ENCODE measurements at regions not wholly inside any gene's neighbourhood (a gene's known extent, or its start where the extent isn't known, plus 50 kb on each side); places are given as distances from the start of the nearest gene placed in this dataset.
"Not testable (repeated sequence)": the region's sequence is repeated elsewhere in the genome, so short reads cannot be mapped to it uniquely, and the experiment has no call there.

DNA sequence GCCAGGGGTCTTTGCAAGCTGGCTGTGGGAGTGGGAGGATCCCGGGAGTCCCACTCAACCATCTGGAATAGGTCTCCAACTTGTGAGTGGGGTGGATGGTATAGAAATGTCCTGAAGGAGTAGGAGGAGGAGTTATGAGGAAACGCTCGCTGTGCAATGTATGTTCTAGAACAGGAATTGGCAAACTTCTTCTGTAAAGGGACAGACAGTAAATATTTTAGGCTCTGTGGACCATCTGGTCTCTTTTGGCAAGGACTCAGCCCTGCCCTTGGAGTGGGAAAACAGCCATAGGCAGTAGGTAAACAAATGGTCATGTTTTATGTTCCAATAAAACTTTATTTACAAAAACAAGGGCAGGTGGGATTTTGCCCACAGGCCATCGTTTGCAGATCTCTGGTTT lies 149.2 kb downstream of the NPIPB5 start:
- no peak for DNase-seq

DNA sequence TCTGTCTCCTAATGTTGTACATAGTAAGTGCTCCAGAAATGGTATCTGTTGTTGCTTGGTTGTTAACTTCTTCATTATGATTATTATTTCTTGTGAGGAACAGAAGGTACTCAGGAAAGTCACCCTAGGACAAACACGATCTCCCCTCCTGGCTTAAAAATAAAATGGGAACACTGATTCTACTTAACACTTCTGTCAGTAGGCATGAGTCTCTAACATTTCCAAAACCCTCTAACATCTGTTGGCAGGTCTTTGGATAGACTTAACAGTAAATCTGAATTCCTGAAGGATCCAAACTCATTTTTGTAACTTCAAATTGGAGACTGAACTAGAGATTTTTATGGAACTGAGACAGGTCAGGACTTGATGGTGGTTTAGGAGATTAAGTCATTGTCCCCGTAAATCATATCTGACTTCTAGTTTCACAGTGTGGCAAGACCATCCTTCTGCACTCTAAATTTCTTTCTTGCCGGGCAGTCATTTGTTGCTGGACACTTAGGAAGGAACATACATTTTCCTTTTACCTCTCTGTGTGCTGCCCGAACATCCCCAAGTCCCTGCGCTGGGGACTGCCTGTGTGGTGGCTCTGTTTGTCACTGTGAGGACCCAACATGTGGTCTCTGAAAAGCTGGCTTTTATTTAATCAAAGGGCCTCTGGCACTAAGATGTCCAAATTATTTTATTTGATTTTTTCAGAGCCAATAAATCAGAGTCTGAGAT lies 149.9 kb downstream of the NPIPB5 start:
- no peak for DNase-seq

GRCh38 chr16:22661161-22661647 lies 150.5 kb downstream of the NPIPB5 start:
- DNase-seq: no peak

- DNase-seq: not testable (repeated sequence)
These were observed 151.0 kb upstream of the HS3ST2 start for GRCh38 chr16:22662958-22663357.

- no peak for DNase-seq
These were observed 150.4 kb upstream of the HS3ST2 start for GRCh38 chr16:22663389-22664064.

DNA sequence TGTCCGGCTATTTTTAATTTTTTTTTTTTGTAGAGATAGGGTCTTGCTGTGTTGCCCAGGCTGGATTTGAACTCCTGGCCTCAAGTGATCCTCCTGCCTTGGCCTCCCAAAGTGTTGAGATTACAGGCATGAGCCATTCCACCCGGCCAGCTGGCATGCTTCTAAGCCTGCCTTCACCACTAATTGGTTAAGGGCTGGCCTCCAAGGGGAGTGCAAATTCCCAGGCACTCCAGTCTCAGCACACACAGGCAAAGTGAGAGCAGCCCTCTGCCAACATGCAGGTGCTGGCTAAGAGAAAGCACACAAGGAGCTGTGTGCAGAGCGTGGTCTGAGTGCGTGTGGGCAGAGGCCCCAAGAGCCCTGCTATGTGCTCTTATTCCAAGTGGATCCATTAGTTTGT lies 149.8 kb upstream of the HS3ST2 start:
- DNase-seq: no peak

DNA sequence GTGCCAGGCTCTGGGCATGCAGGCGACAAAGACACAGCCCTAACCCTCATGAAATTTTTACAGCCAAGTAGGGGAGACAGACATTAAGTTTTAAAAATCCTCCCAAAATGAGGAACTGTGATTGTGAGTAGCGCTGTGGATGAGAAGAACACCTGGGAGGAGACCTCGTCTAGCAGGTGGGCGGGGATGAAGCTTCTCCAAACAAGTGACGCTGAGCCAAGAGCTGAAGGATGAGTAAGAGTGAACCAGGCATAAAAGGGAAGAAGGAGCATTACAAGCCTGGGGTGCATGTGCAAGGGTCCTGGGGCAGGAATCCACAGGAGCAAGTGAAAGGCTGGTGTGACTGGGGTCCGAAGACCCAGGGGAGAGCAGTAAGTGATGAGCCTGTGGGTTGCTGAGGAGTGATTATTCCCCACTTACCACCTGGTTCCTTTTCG lies 149.4 kb upstream of the HS3ST2 start:
- no peak for DNase-seq

GRCh38 chr16:22665048-22665797 lies 148.7 kb upstream of the HS3ST2 start:
- no peak for DNase-seq

GRCh38 chr16:22665803-22666202 lies 148.2 kb upstream of the HS3ST2 start:
- no peak for DNase-seq

GRCh38 chr16:22668318-22668717 lies 145.6 kb upstream of the HS3ST2 start:
- no peak for DNase-seq

DNA sequence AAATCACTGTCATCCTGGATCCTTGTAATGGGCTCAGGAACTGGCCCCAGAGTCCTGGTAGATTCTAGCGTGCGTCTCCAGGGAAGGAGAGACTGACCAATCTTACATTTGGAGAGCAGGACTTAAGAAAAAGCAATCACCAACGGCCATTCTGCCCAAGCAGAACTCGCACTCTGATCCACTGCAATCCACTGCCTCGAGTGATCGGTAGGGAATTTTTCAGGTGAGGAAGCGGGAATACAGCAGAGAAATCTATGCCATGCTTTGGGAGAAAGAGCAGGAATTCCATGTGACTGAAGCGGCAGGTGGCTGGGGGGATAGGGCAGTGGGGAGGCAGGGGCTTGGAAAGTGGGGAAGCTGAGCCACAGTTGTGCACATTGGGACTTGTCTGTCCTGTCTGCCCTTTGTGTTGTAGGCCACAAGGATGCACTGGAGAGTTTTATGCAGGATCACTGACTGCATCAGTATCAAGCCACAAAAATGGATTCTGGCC lies 143.9 kb upstream of the HS3ST2 start:
- no peak for DNase-seq

DNA sequence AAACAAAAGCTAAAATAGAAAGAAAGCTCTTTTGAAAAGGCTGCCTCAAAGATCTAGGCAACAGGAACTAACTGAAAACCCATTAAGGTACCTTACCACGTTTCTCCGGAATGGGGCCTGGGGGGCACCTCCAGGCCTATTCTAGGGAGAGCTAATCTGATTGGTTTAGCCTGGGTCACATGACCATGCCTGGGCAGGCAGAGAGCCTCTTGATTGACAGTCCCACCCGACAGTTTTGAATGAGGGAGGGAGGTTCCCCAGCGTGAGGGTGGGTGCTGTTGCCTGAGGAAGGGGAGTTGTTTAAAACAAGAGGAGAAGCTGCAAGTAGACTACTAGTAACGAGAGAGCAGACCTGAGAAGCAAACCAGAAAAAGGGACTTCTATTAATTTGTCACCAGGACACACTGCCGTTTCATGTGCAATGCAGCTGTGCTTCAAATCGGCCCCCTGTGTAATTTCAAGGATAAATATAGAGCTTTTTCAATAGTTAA lies 143.4 kb upstream of the HS3ST2 start:
- no peak for DNase-seq

DNA sequence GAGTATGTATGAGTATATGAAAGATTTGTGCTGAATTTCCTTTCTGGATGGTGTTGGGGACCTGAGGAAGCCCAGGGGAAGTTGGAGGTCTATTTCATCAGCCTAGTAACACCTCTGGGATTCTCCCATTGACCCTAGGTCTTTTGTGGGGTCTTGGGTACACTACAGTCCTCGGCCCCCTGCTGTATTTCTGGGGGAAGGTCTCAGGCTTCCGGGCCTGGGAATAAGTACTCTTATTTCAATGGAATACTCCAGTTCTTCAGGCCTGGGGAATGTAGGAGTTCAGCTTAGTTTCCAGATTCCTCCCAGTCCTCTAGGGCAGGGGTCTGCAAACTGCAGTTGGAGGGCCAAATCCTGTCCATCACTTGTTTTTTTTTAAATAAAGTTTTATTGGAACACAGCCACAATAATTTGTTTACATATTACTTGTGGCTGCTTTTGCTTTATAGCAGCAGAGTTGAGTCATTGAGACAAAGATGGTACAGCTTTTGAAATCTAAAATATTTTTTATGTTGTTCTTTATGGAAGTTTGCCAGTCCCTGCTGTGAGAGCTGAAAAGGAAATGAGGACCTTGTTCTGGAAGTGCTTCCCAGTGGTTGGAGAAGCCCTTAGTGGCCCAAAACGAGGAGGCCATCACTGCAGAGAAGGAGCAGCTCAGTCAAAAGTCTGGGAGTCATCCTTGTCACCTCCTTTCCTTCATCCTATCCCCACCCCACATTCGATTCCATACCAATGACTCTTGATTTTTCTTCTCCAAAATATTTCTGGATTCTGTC lies 142.5 kb upstream of the HS3ST2 start:
- no peak for DNase-seq

DNA sequence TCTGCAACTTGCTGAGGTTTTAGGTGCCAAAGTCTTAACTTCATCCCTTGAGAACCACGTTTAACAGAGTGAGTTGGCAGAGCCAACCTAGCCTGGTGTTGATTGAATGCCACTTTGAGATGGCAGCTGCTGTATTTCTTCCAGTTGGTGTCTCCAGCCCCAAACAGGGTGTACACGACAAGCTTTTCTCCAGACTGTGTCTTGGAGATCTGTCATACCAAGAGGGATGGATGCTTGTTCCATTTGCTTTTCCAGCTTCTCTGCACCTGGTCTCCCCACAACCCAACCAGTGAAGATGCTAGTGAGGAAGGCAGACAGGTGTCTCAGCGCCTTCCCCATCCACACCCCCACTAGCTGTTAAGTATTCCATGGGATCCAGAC lies 141.1 kb upstream of the HS3ST2 start:
- no peak for DNase-seq

DNA sequence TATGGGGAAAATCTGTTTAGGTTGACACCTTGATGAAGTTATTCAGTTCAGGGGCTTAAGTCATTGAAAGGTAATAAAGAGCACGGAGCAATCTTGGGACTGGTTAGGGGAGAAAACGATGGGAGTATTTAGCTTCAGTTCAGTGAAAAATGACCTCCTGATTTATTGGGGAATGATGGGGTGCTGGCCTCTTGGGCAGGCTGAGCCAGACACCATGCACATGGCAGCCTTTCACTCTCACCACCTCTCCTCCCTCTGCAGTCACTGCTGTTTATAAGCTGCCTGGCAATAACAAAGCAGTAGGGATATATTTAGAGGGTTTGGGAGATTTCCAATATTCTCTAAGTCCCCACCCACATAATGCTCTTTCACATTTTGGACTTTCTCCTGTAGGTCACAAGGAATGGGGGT lies 140.5 kb upstream of the HS3ST2 start:
- DNase-seq: no peak

GRCh38 chr16:22674832-22675191 lies 139.2 kb upstream of the HS3ST2 start:
- no peak for DNase-seq

DNA sequence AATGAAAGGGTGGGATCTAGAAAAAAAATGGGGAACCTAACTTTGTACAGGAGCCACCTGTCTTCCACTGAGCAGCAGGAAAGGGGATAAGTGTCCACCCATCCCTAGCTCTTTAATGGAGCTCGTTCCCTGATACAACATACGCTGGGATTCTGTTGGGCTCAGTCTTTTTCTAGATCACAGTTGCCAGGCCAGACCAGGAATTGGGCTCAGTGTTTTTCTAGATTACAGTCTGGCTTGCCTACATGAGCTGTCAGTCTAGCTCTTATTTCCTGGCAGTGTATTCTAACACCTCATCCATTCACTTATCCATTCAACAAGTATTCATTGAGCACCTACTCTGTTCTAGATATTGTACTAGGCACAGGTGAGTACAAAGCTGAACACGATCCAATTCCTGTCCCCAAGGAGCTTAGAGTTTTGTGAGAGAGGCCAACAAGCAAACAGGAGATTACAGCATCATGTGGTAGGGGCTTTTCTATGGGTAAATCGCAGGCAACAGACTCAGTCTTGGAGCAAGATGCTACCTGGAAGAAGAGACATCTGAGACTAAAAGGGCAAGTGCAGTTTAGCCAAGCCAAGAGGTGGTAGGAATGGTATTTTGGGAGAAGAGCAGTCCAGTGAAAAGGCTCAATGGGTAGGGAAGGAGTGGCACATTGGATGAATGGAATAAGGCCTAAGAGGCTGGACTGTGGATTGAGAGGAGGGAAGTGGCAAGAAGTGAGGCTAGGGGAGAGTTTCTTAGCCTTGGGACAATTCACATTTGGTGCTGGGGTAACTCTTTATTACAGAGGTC lies 138.0 kb upstream of the HS3ST2 start:
- no peak for DNase-seq

DNA sequence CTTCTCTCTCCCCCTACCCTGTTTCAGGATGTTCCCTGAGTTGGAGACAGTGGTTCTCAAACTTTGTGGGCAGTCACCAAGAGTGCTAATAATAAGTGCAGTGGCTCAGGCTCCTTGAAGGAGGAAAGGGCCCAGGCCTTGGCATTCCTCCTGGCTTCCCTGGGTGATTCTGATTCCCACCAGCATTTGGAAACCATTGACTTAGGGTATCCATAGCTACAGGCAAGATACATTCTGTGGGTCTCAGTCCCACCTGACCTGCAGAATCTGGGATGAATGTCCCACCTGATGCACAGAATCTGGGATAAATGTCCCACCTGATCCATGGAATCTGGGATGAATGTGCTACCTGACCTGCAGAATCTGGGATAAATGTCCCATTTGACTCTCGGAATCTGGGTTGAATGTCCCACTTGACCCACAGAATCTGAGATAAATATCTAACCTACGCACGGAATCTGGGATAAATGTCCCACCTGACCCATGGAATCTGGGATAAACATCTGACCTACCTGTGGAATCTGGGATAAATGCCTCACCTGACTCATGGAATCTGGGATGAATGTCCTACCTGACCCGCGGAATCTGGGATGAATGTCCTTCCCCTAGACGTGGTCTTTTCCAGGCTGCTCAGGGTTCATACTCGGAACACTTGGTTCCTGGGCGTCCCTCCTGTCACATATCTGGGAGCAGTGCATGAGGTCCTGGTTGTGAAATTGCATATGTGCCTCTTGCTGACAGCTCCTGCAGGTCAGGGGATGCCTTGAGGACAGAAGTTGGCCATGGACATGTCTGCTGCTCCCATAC lies 136.7 kb upstream of the HS3ST2 start:
- DNase-seq: no peak

DNA sequence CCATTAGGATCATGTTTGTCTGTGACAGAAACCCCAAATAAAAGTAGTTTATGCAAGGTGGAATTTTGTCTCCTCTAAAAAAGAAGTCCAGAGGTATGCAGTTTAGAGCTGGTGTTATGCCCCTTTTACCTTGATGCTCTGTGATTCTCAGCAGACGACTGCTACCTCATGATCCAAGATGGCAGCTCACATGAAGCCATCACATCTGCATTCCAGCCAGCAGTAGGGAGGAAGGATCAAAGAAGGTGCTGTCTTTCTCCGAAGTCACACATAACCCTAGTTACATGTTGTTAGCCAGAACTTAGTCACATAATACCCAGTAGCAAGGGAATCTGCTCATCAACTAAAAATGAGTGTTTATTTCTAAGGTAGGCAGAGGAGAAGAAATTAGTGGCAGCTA lies 135.7 kb upstream of the HS3ST2 start:
- no peak for DNase-seq

- no peak for DNase-seq
These were observed 132.2 kb upstream of the HS3ST2 start for GRCh38 chr16:22681554-22682291.

Data from AML-193 (cell line).